Left ventricle myocardium superior (tissue), 1 donor: ENCODE measurements at regions not wholly inside any gene's neighbourhood (a gene's known extent, or its start where the extent isn't known, plus 50 kb on each side); places are given as distances from the start of the nearest gene placed in this dataset.
"Not testable (repeated sequence)": the region's sequence is repeated elsewhere in the genome, so short reads cannot be mapped to it uniquely, and the experiment has no call there.

Experiments
- ATAC-seq: fragments of 200-7000 bp; cut with Tn5 transposase; one replicate; pipeline ENCODE4 v1.9.1; 2020; ENCODE audit warnings: mild to moderate bottlenecking, moderate library complexity
- DNase-seq: peaks from one replicate; pipeline ENCODE4 v3.0.0-alpha.2; 2020
- intact Hi-C: fragments of 100-400 bp; cut with micrococcal nuclease; formaldehyde crosslinking; loops from one replicate; pipeline ENCODE4 v1.11.0; 2022
- donor health status: DM: no; HTN: yes; CAD: no; lungs with severe emphysema.

DNA sequence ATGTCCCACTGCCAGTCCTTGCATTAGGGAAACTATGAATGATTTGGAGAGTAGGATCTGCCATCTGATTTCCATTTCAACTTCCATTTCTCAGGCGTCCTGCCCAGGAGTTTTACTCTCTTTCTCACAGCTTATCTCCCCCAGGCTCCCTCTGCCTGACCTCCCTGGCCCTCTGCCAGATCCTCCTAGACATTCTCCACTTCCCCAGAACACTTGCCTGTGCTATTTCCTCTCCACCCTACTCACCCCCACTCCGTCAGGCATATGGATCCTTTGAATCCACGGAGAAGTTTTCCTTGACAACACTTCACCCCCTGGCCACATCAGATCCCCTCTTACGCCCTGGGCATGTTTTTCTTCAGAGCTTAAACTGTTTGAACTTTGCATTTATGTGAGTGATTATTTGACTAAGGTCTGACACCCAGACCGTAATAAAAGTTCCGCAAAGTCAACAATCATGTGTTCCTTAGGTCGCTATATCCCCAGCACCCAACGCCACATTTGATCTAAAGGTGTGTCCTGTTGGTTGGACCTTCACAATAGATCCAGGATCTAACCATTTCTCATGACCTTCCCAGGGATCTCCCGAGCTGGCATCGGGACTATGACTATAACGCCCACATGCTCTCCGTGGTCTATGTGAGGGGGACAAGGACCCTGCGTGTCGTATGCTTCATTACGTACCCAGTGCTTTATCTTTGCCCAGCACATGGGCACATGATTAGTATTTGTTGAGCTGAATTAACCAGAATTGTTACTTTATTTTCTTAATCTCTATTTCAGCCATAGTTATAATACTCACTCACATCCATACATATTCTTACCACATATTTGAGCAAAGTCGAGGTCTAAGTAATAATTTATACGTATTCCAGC is 255.8 kb upstream of the FOXN3 start:
- DNase-seq: peak; percentile 32
- intact Hi-C loops: no loop called here
- ATAC-seq: peak; percentile 29

DNA sequence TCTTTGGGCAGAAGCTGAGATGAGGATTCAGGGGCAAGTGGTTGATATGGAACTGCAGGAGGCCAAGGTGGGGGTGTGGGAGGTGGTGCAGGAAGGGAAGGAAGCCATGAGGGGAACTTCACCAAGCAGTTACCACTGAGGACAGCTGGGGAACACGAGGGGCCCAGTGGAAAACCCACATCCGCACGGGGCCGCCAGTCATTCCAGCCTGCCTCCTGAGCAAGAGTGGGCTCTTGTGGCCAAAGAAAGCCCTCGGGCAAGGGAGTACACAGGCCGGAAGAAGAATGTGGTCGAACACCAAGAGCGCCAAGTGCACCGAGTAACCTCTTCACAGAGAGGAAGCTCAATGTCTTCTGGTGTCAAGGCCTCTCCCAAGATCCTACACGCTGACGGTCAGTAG is 252.2 kb upstream of the FOXN3 start:
- peak; percentile 43 for ATAC-seq
- DNase-seq: peak; percentile 42
- intact Hi-C loops: no loop called here

DNA sequence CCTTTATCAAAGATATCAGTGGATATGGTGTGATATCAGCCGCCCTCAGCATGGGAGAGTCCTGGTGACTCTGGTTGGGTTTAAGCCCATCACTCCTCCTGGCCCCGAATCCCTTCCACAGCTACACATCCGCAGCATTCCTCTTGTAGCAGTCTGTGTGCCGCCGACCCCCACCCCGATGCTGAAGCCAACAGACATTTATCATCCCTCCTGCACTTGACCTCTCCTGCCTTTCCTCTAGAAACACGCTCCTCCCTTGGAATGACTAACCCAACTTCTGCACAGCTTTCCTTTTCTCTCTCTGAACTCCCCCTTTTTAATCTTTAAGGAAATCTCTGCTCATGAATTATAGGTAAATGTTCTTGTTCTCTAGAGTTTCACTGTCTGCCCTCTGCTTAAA is 250.9 kb upstream of the FOXN3 start:
- no peak for DNase-seq
- ATAC-seq: no peak
- intact Hi-C loops: no loop called here

DNA sequence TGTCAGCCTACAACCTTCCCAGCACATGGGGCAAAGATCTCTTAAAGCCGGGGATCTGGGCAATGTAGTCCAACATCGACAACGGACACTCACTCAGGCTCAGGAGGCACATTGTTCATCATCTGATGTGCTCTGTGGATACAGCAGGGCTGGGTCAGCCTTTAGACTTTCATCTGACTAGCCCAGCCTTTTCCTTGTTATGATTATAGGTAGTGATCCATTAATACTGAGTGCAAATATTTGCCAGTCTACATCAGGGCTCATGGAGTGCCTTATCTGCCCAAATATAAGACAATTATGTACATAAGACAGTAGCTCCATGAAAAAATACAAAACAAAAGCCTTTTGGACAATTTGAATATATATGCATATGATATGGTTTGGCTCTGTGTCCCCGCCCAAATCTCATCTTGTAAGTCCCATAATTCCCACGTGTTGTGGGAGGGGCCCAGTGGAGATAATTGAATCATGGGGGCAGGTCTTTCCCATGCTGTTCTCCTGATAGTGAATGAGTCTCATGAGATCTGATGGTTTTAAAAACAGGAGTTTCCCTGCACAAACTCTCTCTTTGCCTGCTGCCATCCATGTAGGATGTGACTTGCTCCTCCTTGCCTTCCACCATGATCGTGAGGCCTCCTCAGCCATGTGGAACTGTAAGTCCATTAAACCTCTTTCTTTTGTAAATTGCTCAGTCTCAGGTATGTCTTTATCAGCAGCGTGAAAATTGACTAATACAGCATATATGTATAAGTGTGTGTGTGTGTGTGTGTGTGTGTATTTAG is 248.5 kb upstream of the FOXN3 start:
- ATAC-seq, intact Hi-C loops: not testable (repeated sequence)

DNA sequence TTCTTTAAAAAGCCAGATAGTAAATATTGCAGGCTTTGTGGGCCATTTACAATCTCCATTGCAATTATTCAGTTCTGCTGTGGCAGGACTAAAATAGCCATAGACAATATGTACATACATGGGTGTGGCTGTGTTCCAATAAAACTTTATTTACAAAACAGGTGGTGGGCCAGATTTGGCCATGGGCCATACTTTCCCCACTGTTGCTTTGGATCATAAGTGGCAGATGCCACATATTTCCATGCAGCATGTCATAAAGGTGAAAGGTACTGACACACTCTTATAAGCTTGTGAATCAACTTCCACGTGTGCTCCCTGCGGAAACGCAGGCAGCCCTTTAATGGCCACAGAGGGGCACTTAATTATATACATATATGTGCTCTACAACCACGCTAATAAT is 244.4 kb upstream of the FOXN3 start:
- ATAC-seq (no peak), DNase-seq (no peak)
- intact Hi-C loops: no loop called here

More for the DNA sequence above, 248.5 kb upstream of the FOXN3 start:
- not testable (repeated sequence) for DNase-seq

DNA sequence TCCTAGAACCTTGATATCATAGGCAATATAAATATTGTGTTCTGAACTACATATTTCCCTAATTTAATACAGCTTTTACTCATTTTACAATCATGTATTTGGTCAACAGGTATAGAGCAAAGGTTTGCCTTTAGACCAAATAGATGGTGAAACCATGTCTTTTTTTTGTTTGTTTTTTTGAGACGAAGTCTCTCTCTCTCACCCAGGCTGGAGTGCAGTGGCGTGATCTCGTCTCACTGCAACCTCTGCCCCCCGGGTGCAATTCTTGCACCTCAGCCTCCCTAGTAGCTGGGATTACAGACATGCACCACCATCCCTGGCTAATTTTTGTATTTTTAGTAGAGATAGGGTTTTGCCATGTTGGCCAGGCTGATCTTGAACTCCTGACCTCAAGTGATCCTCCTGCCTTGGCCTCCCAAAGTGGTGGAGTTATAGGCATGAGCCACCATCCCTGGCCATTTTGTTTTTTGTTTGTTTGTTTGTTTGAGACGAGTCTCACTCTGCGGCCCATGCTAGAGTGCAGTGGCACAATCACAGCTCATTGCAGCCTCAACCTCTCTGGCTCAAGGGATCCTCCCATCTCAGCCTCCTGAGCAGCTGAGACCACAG is 243.7 kb upstream of the FOXN3 start:
- ATAC-seq: peak; percentile 9
- intact Hi-C loops, DNase-seq: not testable (repeated sequence)

DNA sequence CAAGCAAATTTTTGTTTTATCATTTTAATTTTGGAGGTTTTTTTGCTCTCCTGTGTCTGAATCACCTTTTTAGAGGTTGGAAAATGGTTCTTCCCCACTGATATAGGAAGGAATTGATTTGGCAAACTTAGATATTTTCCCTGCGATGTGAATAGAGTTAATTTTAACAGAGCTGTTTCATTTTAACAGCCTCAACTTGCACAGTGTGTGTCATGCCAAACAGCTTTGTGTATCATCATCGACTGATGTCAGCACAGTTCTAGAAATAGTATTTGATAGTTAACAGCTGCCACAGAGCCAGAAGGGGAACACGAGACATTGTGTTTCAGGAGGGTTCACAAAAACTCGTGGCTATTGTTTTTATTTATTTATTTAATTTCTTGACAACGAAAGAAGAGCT is 243.1 kb upstream of the FOXN3 start:
- ATAC-seq (peak; percentile 98), DNase-seq (no peak)
- intact Hi-C loops: no loop called here

DNA sequence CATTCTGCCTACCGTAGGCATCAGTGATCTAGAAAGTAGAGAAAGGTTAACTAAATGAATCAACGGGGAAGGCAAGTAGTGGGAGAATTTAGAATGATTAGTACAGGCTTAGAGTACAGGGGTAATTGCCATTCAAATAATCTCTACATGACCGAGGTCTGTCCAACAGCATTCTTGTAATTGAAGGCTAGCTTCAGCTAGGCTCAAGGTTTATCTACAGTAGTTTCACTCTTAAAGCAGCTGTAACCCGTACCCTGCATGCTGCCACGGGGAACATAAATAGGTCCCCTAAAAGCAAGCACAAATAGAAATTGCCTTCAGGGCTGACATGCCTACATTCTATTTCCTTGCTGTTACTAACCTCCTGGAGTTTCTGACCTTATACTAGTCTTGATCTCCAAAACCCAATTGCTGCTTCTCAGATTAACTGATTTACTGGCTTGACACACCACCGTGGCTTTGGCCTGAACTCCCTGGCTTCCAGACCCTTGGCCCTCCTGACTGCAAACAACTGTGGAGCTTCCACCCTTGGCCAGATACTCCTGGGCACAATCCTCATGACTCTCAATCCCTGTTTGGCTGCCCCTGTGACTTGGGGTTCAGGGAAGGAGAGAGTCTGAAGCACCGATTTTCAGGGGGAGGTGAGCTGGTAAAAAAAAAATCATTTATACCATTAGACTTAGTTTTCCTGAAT is 242.1 kb upstream of the FOXN3 start:
- no peak for DNase-seq

DNA sequence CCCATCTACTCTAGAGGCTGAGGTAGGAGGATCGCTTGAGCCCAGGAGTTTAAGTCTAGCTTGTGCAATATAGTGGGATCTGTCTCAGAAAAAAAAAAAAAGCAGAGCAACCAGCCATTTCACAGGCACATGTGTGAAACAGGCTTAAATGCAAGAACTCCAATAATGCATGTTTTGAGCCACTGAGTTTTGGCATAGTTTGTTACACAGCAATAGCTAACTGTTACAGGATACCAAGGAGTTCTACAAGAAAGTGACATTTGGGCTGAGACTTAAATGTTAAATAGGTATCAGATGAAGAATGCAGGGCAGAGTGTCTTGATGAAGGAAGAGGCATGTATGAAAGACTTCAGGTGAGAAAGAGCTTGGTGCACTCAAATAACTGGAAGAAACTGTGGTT is 240.0 kb upstream of the FOXN3 start:
- ATAC-seq (no peak), DNase-seq (no peak)
- intact Hi-C loops: no loop called here

More for the DNA sequence above, 242.1 kb upstream of the FOXN3 start:
- intact Hi-C loops: no loop called here
- ATAC-seq: peak; percentile 64

DNA sequence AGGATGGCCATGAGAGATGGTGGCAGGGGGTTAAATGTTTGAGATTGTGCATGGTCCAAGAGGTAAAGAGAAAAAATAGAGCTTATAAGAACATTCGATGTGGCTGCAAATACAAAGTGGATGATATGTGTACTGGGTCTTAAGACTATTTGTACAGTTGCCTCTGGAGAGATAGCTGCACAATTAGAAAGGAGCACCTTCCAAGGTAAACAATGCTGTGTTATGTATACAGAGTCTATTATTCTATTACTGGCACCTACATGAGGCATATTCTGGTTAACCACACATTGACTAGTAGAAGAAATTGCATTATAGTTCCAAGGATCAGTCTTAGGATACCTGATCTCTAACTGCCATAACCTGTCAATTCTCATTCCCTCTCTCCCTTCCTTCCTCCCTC is 238.0 kb upstream of the FOXN3 start:
- no peak for ATAC-seq
- DNase-seq: no peak
- intact Hi-C loops: no loop called here

DNA sequence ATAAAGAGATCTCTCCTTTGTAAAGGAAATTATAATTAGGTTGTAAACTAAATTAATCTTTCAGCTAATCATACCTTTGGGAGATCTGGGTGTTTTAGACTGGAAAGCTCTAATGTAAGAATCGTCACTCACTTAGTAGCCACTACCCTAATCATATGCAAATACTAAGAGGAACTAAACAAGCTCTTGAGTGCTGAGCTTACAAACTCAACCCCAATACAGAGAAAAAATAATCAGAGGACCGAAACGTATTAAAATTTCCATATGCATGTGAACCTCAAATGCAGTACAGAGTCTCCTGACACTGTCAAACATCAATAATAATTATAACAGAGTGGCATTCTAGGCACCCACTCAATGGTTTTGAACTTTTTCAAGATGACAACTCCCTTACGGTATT is 235.3 kb upstream of the FOXN3 start:
- intact Hi-C loops: no loop called here
- ATAC-seq (no peak), DNase-seq (no peak)

DNA sequence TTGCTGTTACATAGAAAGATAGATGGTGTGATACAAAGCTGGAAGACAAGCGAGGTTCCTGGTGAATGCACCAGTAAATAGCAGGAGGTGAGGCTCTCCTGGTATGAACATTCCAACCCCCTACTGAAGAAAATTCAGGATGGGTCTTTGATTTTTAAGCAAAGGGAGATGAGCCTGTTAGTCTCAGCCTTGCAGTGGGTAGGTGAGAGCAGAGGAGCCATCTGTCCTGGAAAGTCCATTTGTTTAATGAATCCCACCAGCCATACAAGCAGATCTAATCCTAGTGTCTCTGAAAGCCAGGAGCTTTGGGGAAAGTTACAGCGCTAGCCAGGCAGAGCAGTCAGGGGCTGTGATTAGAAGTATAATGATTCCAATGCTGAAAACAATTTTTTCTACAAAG is 234.8 kb upstream of the FOXN3 start:
- DNase-seq (no peak), ATAC-seq (no peak)
- intact Hi-C loops: no loop called here

DNA sequence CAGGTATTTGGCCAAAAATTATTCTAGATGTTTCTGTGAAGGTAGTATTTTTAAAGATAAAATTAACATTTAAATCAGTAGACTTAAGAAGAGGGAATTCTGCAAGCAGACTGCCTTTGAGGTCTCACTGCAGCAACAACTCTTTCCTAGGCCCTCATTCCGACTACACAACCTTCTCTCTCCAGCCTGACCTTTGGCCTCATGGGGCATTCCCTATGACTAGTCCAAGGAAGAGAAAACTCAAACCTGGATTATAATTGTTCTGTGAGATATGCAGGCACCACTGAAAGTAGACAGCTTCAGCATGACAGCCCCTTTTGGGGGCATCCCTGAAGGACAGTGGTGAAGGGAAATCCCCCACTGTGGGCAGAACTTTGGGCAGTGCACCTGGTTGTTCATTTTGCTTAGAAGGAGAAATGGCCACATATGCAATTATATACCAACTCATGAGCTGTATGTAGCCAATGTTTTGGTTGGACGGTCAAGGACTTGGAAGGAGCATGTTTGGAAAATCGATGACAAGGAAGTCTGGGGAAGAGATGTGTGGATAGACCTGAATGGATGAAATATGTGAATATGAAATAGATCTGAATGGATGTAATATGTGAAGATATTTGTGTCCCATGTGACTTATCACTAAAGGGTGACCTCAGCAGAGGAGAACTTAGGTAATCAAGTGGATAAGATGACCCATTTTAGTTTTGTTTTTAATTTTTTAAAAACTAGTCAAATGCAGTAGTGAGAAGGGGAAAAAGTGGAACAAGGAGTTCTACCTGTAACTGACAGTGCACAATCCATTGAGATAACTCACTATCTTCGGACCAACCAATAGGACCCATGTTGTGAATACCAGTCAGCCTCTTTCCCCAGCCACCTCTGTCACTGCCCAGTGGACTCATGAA is 233.3 kb upstream of the FOXN3 start:
- intact Hi-C loops: no loop called here
- DNase-seq (no peak), ATAC-seq (no peak)

DNA sequence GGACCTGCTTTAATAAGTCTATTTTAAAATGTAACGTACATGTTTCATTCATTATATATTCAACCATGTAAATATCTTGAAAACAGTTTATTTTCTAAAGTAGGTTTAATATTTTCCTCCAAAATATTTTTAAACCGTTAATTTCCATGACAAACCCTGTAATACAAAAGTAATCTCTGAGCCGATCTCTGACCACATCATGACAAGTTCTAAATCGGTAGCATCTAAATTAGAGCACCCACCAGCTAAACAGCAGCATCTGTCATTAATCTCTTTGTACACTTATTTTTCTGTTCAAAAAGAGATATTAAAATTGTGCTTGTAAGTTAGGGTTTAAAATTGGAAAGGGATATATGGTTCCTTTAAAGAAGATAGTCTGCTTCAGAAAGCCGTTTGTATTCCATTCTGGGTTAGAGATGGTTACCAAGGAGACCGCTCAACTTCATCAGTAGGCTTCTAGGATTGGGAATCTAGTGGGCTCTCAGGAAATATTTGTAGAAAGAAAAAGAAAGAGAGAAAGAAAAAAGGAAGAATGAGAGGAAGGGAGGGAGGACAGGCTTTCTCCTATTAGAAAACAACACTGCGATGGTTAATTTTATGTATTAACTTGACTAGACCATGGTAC is 232.5 kb upstream of the FOXN3 start:
- no peak for DNase-seq
- ATAC-seq: no peak
- intact Hi-C loops: no loop called here

DNA sequence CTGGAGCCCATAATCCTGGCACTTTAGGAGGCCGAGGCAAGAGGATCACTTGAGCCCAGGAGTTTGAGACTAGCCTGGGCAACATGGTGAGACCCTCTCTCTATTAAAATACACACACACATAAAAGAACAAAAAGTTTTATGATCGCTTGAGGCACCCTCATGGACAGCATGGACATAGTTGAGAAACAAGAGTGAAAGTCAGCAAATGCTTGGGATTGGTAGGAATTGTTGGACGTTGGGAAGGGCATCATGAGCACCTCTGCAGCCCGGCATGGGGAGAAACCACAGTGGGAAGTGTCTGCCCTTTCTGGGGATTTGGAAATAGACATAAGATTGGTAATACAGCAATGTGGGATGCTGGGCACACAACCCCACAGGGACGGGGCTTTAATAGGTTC is 231.9 kb upstream of the FOXN3 start:
- no peak for ATAC-seq
- DNase-seq: no peak
- intact Hi-C loops: no loop called here

DNA sequence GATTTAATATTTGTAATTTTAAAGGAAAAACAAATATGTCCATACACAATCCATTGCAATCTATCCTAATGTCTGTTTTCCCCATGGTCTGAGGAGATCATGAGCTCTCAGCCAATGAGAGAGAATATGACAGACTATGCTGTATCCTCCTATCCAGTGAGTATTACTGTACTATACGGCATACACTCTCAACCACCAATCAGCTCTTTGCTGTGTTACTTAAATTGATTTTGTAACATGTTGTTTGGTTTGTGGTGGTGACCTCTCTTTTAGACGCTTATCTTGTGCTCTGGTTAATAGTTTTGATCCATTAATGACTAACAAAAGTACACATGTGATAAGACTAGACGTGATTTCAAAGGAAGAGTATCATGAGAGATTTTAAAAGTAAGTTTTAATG is 231.5 kb upstream of the FOXN3 start:
- DNase-seq (no peak), ATAC-seq (no peak)
- intact Hi-C loops: no loop called here

DNA sequence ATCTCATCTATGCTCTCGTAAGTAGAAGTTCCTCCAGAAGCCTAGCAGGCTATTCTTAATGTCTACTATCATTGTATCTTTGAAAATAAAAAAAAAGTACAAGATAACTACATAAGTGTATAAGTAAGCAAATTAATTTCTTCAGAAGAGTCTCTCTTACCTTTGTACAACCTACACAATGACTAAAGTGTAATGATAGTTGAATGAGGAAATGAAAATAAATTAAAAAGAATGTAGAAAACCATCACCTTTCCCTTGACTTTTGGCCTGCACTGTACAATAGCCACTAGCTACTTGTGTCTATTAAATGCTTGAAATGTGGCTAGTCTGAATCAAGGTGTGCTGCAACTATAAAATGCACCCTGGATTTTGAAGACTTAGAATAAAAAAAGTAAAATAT is 229.9 kb upstream of the FOXN3 start:
- ATAC-seq (no peak), DNase-seq (no peak)
- intact Hi-C loops: no loop called here

DNA sequence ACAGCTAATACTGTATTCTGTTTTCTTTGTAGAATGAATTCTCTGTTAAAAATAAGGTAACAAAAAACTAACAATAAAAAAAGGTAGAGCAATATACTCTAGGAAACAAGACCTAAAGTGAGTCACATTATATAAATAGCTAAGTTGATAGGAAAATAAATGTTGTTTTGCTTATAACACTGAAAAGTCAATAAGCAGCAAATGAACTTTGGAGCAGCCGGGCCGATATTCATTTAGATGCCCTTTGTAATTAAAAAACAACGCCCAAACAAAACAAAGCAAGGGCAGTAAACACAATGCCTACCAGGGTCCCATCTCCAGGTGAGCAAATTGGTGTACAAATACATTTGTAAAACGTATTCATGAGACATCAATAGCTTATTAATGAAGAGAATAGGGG is 227.6 kb upstream of the FOXN3 start:
- DNase-seq: no peak
- ATAC-seq: no peak

More for the DNA sequence above, 227.6 kb upstream of the FOXN3 start:
- intact Hi-C loops: no loop called here
